ENCODE measurements at regions not wholly inside any gene's neighbourhood (a gene's known extent, or its start where the extent isn't known, plus 50 kb on each side); places are given as distances from the start of the nearest gene placed in this dataset.

- H3K9me3 ChIP-seq (ENCODE audit: control insufficient read depth in 5 of 5, low read length in 5 of 5) = no peaks in the 10 kb centered on the region
- H3K9ac ChIP-seq (ENCODE audit: low read length in 5 of 5) = no peak overlapping the region
- H3K27ac ChIP-seq (ENCODE audit: low read depth, low read length) = no peak overlapping the region
- no peaks in the 10 kb centered on the region for H3K27me3 ChIP-seq (ENCODE audit: control insufficient read depth in 5 of 5, insufficient read depth in 4 of 5, low read length in 5 of 5)
- no peak overlapping the region for H3K4me3 ChIP-seq (ENCODE audit: low read depth in 1 of 5, low read length in 5 of 5)
- peaks cover 0 to 6% (median 4%) of the 10 kb centered on the region in 5 donors for H3K4me1 ChIP-seq (ENCODE audit: control insufficient read depth in 5 of 5, insufficient read depth in 5 of 5, low read length in 5 of 5)
- no peaks in the 10 kb centered on the region for H3K36me3 ChIP-seq (ENCODE audit: control insufficient read depth in 5 of 5, insufficient read depth in 5 of 5, low read length in 5 of 5)
These were observed 162.7 kb upstream of the NT5C1B start for GRCh38 chr2:18752022-18752493.

GRCh38 chr2:18750672-18751554 is 161.5 kb upstream of the NT5C1B start:
- peaks cover 0 to 6% (median 4%) of the 10 kb centered on the region in 5 donors for H3K4me1 ChIP-seq (ENCODE audit: control insufficient read depth in 5 of 5, insufficient read depth in 5 of 5, low read length in 5 of 5)
- no peak overlapping the region for H3K27ac ChIP-seq (ENCODE audit: low read depth, low read length)
- no peaks in the 10 kb centered on the region for H3K27me3 ChIP-seq (ENCODE audit: control insufficient read depth in 5 of 5, insufficient read depth in 4 of 5, low read length in 5 of 5)
- no peaks in the 10 kb centered on the region for H3K9me3 ChIP-seq (ENCODE audit: control insufficient read depth in 5 of 5, low read length in 5 of 5)
- H3K4me3 ChIP-seq (ENCODE audit: low read depth in 1 of 5, low read length in 5 of 5) = no peak overlapping the region
- H3K9ac ChIP-seq (ENCODE audit: low read length in 5 of 5) = no peak overlapping the region
- H3K36me3 ChIP-seq (ENCODE audit: control insufficient read depth in 5 of 5, insufficient read depth in 5 of 5, low read length in 5 of 5) = no peaks in the 10 kb centered on the region

GRCh38 chr2:18749912-18750526 is 160.7 kb upstream of the NT5C1B start:
- no peak overlapping the region for H3K27ac ChIP-seq (ENCODE audit: low read depth, low read length)
- peaks cover 0 to 6% (median 4%) of the 10 kb centered on the region in 5 donors for H3K4me1 ChIP-seq (ENCODE audit: control insufficient read depth in 5 of 5, insufficient read depth in 5 of 5, low read length in 5 of 5)
- no peak overlapping the region for H3K4me3 ChIP-seq (ENCODE audit: low read depth in 1 of 5, low read length in 5 of 5)
- no peaks in the 10 kb centered on the region for H3K36me3 ChIP-seq (ENCODE audit: control insufficient read depth in 5 of 5, insufficient read depth in 5 of 5, low read length in 5 of 5)
- no peaks in the 10 kb centered on the region for H3K9me3 ChIP-seq (ENCODE audit: control insufficient read depth in 5 of 5, low read length in 5 of 5)
- no peaks in the 10 kb centered on the region for H3K27me3 ChIP-seq (ENCODE audit: control insufficient read depth in 5 of 5, insufficient read depth in 4 of 5, low read length in 5 of 5)
- no peak overlapping the region for H3K9ac ChIP-seq (ENCODE audit: low read length in 5 of 5)

GRCh38 chr2:18745431-18746272 is 156.3 kb upstream of the NT5C1B start:
- H3K27me3 ChIP-seq (ENCODE audit: control insufficient read depth in 5 of 5, insufficient read depth in 4 of 5, low read length in 5 of 5) = no peaks in the 10 kb centered on the region
- H3K9ac ChIP-seq (ENCODE audit: low read length in 5 of 5) = no peak overlapping the region
- H3K4me1 ChIP-seq (ENCODE audit: control insufficient read depth in 5 of 5, insufficient read depth in 5 of 5, low read length in 5 of 5) = no peaks in the 10 kb centered on the region
- H3K4me3 ChIP-seq (ENCODE audit: low read depth in 1 of 5, low read length in 5 of 5) = no peak overlapping the region
- no peaks in the 10 kb centered on the region for H3K9me3 ChIP-seq (ENCODE audit: control insufficient read depth in 5 of 5, low read length in 5 of 5)
- no peak overlapping the region for H3K27ac ChIP-seq (ENCODE audit: low read depth, low read length)
- H3K36me3 ChIP-seq (ENCODE audit: control insufficient read depth in 5 of 5, insufficient read depth in 5 of 5, low read length in 5 of 5) = no peaks in the 10 kb centered on the region

GRCh38 chr2:18741895-18742732 is 152.7 kb upstream of the NT5C1B start:
- H3K9ac ChIP-seq (ENCODE audit: low read length in 5 of 5) = no peak overlapping the region
- H3K27me3 ChIP-seq (ENCODE audit: control insufficient read depth in 5 of 5, insufficient read depth in 4 of 5, low read length in 5 of 5) = no peaks in the 10 kb centered on the region
- no peak overlapping the region for H3K4me3 ChIP-seq (ENCODE audit: low read depth in 1 of 5, low read length in 5 of 5)
- no peak overlapping the region for H3K27ac ChIP-seq (ENCODE audit: low read depth, low read length)
- no peaks in the 10 kb centered on the region for H3K36me3 ChIP-seq (ENCODE audit: control insufficient read depth in 5 of 5, insufficient read depth in 5 of 5, low read length in 5 of 5)
- H3K9me3 ChIP-seq (ENCODE audit: control insufficient read depth in 5 of 5, low read length in 5 of 5) = no peaks in the 10 kb centered on the region
- H3K4me1 ChIP-seq (ENCODE audit: control insufficient read depth in 5 of 5, insufficient read depth in 5 of 5, low read length in 5 of 5) = no peaks in the 10 kb centered on the region

GRCh38 chr2:18741191-18741590 is 151.8 kb upstream of the NT5C1B start:
- no peaks in the 10 kb centered on the region for H3K4me1 ChIP-seq (ENCODE audit: control insufficient read depth in 5 of 5, insufficient read depth in 5 of 5, low read length in 5 of 5)
- H3K9ac ChIP-seq (ENCODE audit: low read length in 5 of 5) = no peak overlapping the region
- H3K4me3 ChIP-seq (ENCODE audit: low read depth in 1 of 5, low read length in 5 of 5) = no peak overlapping the region
- H3K27me3 ChIP-seq (ENCODE audit: control insufficient read depth in 5 of 5, insufficient read depth in 4 of 5, low read length in 5 of 5) = no peaks in the 10 kb centered on the region
- H3K27ac ChIP-seq (ENCODE audit: low read depth, low read length) = no peak overlapping the region
- H3K36me3 ChIP-seq (ENCODE audit: control insufficient read depth in 5 of 5, insufficient read depth in 5 of 5, low read length in 5 of 5) = no peaks in the 10 kb centered on the region
- H3K9me3 ChIP-seq (ENCODE audit: control insufficient read depth in 5 of 5, low read length in 5 of 5) = no peaks in the 10 kb centered on the region

- Histone ChIP-seq H3K9me3 (ENCODE audit: control insufficient read depth in 5 of 5, low read length in 5 of 5) (no peaks in the 10 kb centered on the region), H3K27ac (ENCODE audit: low read depth, low read length) (no peak overlapping the region), H3K27me3 (ENCODE audit: control insufficient read depth in 5 of 5, insufficient read depth in 4 of 5, low read length in 5 of 5) (no peaks in the 10 kb centered on the region), H3K4me1 (ENCODE audit: control insufficient read depth in 5 of 5, insufficient read depth in 5 of 5, low read length in 5 of 5) (no peaks in the 10 kb centered on the region), H3K36me3 (ENCODE audit: control insufficient read depth in 5 of 5, insufficient read depth in 5 of 5, low read length in 5 of 5) (no peaks in the 10 kb centered on the region), H3K9ac (ENCODE audit: low read length in 5 of 5) (no peak overlapping the region), H3K4me3 (ENCODE audit: low read depth in 1 of 5, low read length in 5 of 5) (no peak overlapping the region)
These were observed 151.1 kb upstream of the NT5C1B start for GRCh38 chr2:18740474-18740881.

GRCh38 chr2:18731666-18732065 is 142.3 kb upstream of the NT5C1B start:
- H3K27me3 ChIP-seq (ENCODE audit: control insufficient read depth in 5 of 5, insufficient read depth in 4 of 5, low read length in 5 of 5) = no peaks in the 10 kb centered on the region
- H3K9ac ChIP-seq (ENCODE audit: low read length in 5 of 5) = no peak overlapping the region
- H3K4me3 ChIP-seq (ENCODE audit: low read depth in 1 of 5, low read length in 5 of 5) = no peak overlapping the region
- no peaks in the 10 kb centered on the region for H3K9me3 ChIP-seq (ENCODE audit: control insufficient read depth in 5 of 5, low read length in 5 of 5)
- H3K27ac ChIP-seq (ENCODE audit: low read depth, low read length) = no peak overlapping the region
- no peaks in the 10 kb centered on the region for H3K36me3 ChIP-seq (ENCODE audit: control insufficient read depth in 5 of 5, insufficient read depth in 5 of 5, low read length in 5 of 5)
- H3K4me1 ChIP-seq (ENCODE audit: control insufficient read depth in 5 of 5, insufficient read depth in 5 of 5, low read length in 5 of 5) = no peaks in the 10 kb centered on the region

GRCh38 chr2:18724371-18725145 is 135.2 kb upstream of the NT5C1B start:
- Histone ChIP-seq H3K9ac (ENCODE audit: low read length in 5 of 5) (no peak overlapping the region), H3K9me3 (ENCODE audit: control insufficient read depth in 5 of 5, low read length in 5 of 5) (no peaks in the 10 kb centered on the region), H3K27me3 (ENCODE audit: control insufficient read depth in 5 of 5, insufficient read depth in 4 of 5, low read length in 5 of 5) (no peaks in the 10 kb centered on the region), H3K27ac (ENCODE audit: low read depth, low read length) (no peak overlapping the region), H3K4me3 (ENCODE audit: low read depth in 1 of 5, low read length in 5 of 5) (no peak overlapping the region), H3K36me3 (ENCODE audit: control insufficient read depth in 5 of 5, insufficient read depth in 5 of 5, low read length in 5 of 5) (no peaks in the 10 kb centered on the region), H3K4me1 (ENCODE audit: control insufficient read depth in 5 of 5, insufficient read depth in 5 of 5, low read length in 5 of 5) (peaks cover 0 to 6% (median 0%) of the 10 kb centered on the region in 5 donors)

Measured in subcutaneous abdominal adipose tissue (tissue), 5 donors.